ENCODE measurements at regions not wholly inside any gene's neighbourhood (a gene's known extent, or its start where the extent isn't known, plus 50 kb on each side); places are given as distances from the start of the nearest gene placed in this dataset.

DNA sequence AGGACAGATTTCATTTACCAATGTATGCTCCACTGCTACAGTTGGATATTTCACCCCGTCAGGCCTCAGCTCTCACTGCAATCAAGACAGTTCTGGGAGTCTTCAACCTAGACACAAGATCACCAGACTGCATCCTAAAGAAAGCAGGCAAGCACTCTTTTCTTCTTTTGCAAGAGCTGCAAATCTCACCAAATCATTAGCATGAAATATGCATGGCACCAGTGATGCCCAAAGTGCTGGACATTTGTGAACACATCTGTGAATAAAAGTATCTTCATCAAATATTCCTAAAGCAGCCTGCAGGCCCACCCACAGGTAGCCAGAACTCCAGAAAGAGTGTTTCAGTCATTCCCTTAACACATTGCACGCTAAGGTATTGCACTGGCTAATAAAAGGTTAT, 87.5 kb downstream of the RBM43 start:
- TF ChIP-seq, protein P1, sequence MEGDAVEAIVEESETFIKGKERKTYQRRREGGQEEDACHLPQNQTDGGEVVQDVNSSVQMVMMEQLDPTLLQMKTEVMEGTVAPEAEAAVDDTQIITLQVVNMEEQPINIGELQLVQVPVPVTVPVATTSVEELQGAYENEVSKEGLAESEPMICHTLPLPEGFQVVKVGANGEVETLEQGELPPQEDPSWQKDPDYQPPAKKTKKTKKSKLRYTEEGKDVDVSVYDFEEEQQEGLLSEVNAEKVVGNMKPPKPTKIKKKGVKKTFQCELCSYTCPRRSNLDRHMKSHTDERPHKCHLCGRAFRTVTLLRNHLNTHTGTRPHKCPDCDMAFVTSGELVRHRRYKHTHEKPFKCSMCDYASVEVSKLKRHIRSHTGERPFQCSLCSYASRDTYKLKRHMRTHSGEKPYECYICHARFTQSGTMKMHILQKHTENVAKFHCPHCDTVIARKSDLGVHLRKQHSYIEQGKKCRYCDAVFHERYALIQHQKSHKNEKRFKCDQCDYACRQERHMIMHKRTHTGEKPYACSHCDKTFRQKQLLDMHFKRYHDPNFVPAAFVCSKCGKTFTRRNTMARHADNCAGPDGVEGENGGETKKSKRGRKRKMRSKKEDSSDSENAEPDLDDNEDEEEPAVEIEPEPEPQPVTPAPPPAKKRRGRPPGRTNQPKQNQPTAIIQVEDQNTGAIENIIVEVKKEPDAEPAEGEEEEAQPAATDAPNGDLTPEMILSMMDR (IDR thresholded peaks at IDR 0.05) = no peak
- TF ChIP-seq POLR2A (IDR thresholded peaks at IDR 0.05) = no peak
